Neuronal stem cell (in vitro differentiated cells): ENCODE measurements at regions not wholly inside any gene's neighbourhood (a gene's known extent, or its start where the extent isn't known, plus 50 kb on each side); places are given as distances from the start of the nearest gene placed in this dataset.

ENCODE experiments used
- DNase-seq: peaks from one replicate; pipeline ENCODE4 v3.0.0-alpha.2; 2013; ENCODE audit warnings: low spot score
- H2AFZ ChIP-seq: one replicate; pipeline ENCODE4 v1.6.1; 2013; ENCODE audit warnings: mild to moderate bottlenecking, low read length, inconsistent platforms
- H2AK5ac ChIP-seq: 2 replicates; pipeline ENCODE4 v1.6.1; 2013; ENCODE audit warnings: low read depth, mild to moderate bottlenecking, inconsistent platforms, low read length, moderate library complexity, mixed read lengths
- H2BK120ac ChIP-seq: 2 replicates; pipeline ENCODE4 v1.6.1; 2013; ENCODE audit warnings: low read depth, mild to moderate bottlenecking, inconsistent platforms, low read length, moderate library complexity, mixed read lengths
- H2BK12ac ChIP-seq: one replicate; pipeline ENCODE4 v1.6.1; 2013; ENCODE audit warnings: low read length, inconsistent platforms
- H2BK15ac ChIP-seq: 2 replicates; pipeline ENCODE4 v1.6.1; 2013; ENCODE audit warnings: mild to moderate bottlenecking, low read length, inconsistent platforms, mixed read lengths
- H2BK5ac ChIP-seq: one replicate; pipeline ENCODE4 v1.6.1; 2013; ENCODE audit warnings: inconsistent platforms, mild to moderate bottlenecking, low read length, moderate library complexity
- H3K14ac ChIP-seq: one replicate; pipeline ENCODE4 v1.6.1; 2013; ENCODE audit warnings: low read length, inconsistent platforms
- H3K18ac ChIP-seq: 2 replicates; pipeline ENCODE4 v1.6.1; 2013; ENCODE audit warnings: low read length, inconsistent platforms
- H3K23ac ChIP-seq: 2 replicates; pipeline ENCODE4 v1.6.1; 2013; ENCODE audit warnings: low read depth, mild to moderate bottlenecking, mixed read lengths, low read length, inconsistent platforms; ENCODE audit not compliant: poor library complexity
- H3K27ac ChIP-seq: replicated peaks from 3 replicates; pipeline ENCODE4 v1.5.1; 2013; ENCODE audit warnings: low read length, inconsistent platforms
- H3K27me3 ChIP-seq, 3 experiments: 2 replicates each; pipeline ENCODE4 v1.6.1; 2013; ENCODE audit warnings: low read length in 3 of 3, mild to moderate bottlenecking in 2 of 3, inconsistent platforms in 1 of 3, low read depth in 1 of 3, mixed read lengths in 1 of 3, moderate library complexity in 1 of 3; ENCODE audit not compliant: control insufficient read depth in 3 of 3, insufficient read depth in 3 of 3
- H3K36me3 ChIP-seq, 2 donors: replicated peaks in 1 of 2; 2 replicates each; pipeline ENCODE4 v1.6.1; 2013; ENCODE audit warnings: low read length in 2 of 2; ENCODE audit not compliant: control insufficient read depth in 2 of 2, insufficient read depth in 2 of 2
- H3K4ac ChIP-seq: 2 replicates; pipeline ENCODE4 v1.6.1; 2013; ENCODE audit warnings: inconsistent platforms, mild to moderate bottlenecking, low read length, moderate library complexity
- H3K4me1 ChIP-seq, 2 donors: 1 replicate in 1 of 2; 2 replicates in 1 of 2; pipeline ENCODE4 v1.6.1; 2013; ENCODE audit warnings: low read length in 2 of 2, low read depth in 1 of 2; ENCODE audit not compliant: control insufficient read depth in 2 of 2, insufficient read depth in 1 of 2
- H3K4me2 ChIP-seq: one replicate; pipeline ENCODE4 v1.6.1; 2013; ENCODE audit warnings: mild to moderate bottlenecking, low read length, inconsistent platforms; ENCODE audit not compliant: insufficient read depth, poor library complexity, severe bottlenecking
- H3K4me3 ChIP-seq, 2 donors: 2 replicates each; pipeline ENCODE4 v1.5.1; 2013; ENCODE audit warnings: low read length in 2 of 2, mild to moderate bottlenecking in 2 of 2, inconsistent platforms in 1 of 2, moderate library complexity in 1 of 2
- H3K79me1 ChIP-seq: one replicate; pipeline ENCODE4 v1.6.1; 2013; ENCODE audit warnings: low read depth, mild to moderate bottlenecking, inconsistent platforms, low read length, moderate library complexity
- H3K9ac ChIP-seq: one replicate; pipeline ENCODE4 v1.6.1; 2013; ENCODE audit warnings: mild to moderate bottlenecking, low read depth, low read length, inconsistent platforms; ENCODE audit not compliant: poor library complexity
- H3K9me3 ChIP-seq, 2 donors: replicated peaks in 1 of 2; 2 replicates each; pipeline versions ENCODE3 to v1.6.1; 2013; ENCODE audit warnings: low read length in 2 of 2, mild to moderate bottlenecking in 2 of 2, inconsistent platforms in 1 of 2, low read depth in 1 of 2, mixed read lengths in 1 of 2, moderate library complexity in 1 of 2; ENCODE audit not compliant: control insufficient read depth in 2 of 2, insufficient read depth in 1 of 2
- H4K8ac ChIP-seq: one replicate; pipeline ENCODE4 v1.6.1; 2013; ENCODE audit warnings: low read depth, mild to moderate bottlenecking, inconsistent platforms, low read length, moderate library complexity
- H4K91ac ChIP-seq: one replicate; pipeline ENCODE4 v1.6.1; 2013; ENCODE audit warnings: low read length, low read depth, mild to moderate bottlenecking, inconsistent platforms; ENCODE audit not compliant: poor library complexity
- WGBS, 2 donors: extraction: QIAGEN DNeasy Blood & Tissue Kit; methylation state at CpG; one replicate each; pipeline ENCODE4 v1.1.7; 2013; ENCODE audit warnings: missing lambda C conversion rate in 2 of 2, mixed read lengths in 1 of 2; ENCODE audit not compliant: insufficient read length in 2 of 2, insufficient replicate concordance in 1 of 2; ENCODE audit errors: extremely low coverage in 2 of 2; 5-methylcytosine and 5-hydroxymethylcytosine counted together

- no peak overlapping the region for H3K4me2 ChIP-seq
Measured at GRCh38 chrX:98263135-98263534, 1379.4 kb downstream of the RPA4 start.

GRCh38 chrX:98289726-98290125, 1406.0 kb downstream of the RPA4 start:
- Histone ChIP-seq H3K18ac (no peak overlapping the region), H3K4me3 (no peak overlapping the region), H3K79me1 (no peaks in the 10 kb centered on the region), H3K4ac (no peak overlapping the region), H3K9me3 (no peaks in the 10 kb centered on the region), H2AFZ (no peak overlapping the region), H2BK5ac (no peak overlapping the region), H3K23ac (no peak overlapping the region), H3K36me3 (no peaks in the 10 kb centered on the region), H3K27me3 (no peaks in the 10 kb centered on the region), H2BK15ac (no peak overlapping the region), H3K9ac (no peak overlapping the region), H4K8ac (no peak overlapping the region), H3K27ac (no peak overlapping the region), H3K14ac (no peak overlapping the region), H3K4me1 (no peaks in the 10 kb centered on the region), H3K4me2 (no peak overlapping the region), H2AK5ac (no peak overlapping the region), H2BK120ac (no peak overlapping the region), H4K91ac (no peak overlapping the region), H2BK12ac (no peak overlapping the region)
- DNase-seq: no peak

More at GRCh38 chrX:98263135-98263534, 1379.4 kb downstream of the RPA4 start:
- Histone ChIP-seq H4K91ac (no peak overlapping the region), H3K27ac (no peak overlapping the region), H2BK5ac (no peak overlapping the region), H2AFZ (no peak overlapping the region), H2BK120ac (no peak overlapping the region), H4K8ac (no peak overlapping the region), H3K4ac (no peak overlapping the region), H3K36me3 (no peaks in the 10 kb centered on the region), H3K9ac (no peak overlapping the region), H3K4me1 (no peaks in the 10 kb centered on the region), H3K4me3 (no peak overlapping the region), H3K14ac (no peak overlapping the region), H2BK12ac (no peak overlapping the region), H3K79me1 (no peaks in the 10 kb centered on the region), H3K23ac (no peak overlapping the region), H3K18ac (no peak overlapping the region), H2AK5ac (no peak overlapping the region), H3K27me3 (no peaks in the 10 kb centered on the region), H2BK15ac (no peak overlapping the region), H3K9me3 (no peaks in the 10 kb centered on the region)
- no peak for DNase-seq

GRCh38 chrX:98294310-98294709, 1410.6 kb downstream of the RPA4 start:
- Histone ChIP-seq H3K4ac (no peak overlapping the region), H3K18ac (no peak overlapping the region), H3K9ac (no peak overlapping the region), H3K14ac (no peak overlapping the region), H4K8ac (no peak overlapping the region), H3K9me3 (no peaks in the 10 kb centered on the region), H3K79me1 (no peaks in the 10 kb centered on the region), H3K4me1 (no peaks in the 10 kb centered on the region), H3K4me3 (no peak overlapping the region), H4K91ac (no peak overlapping the region), H3K23ac (no peak overlapping the region), H2BK15ac (no peak overlapping the region), H3K36me3 (no peaks in the 10 kb centered on the region), H2BK5ac (no peak overlapping the region), H3K27ac (no peak overlapping the region), H2BK12ac (no peak overlapping the region), H2BK120ac (no peak overlapping the region), H3K27me3 (no peaks in the 10 kb centered on the region), H2AK5ac (no peak overlapping the region), H3K4me2 (no peak overlapping the region), H2AFZ (no peak overlapping the region)
- no peak for DNase-seq

- H3K27me3 ChIP-seq: no peaks in the 10 kb centered on the region
- H3K27ac ChIP-seq: no peak overlapping the region
- no peak overlapping the region for H3K9ac ChIP-seq
- H2BK12ac ChIP-seq: no peak overlapping the region
- H4K8ac ChIP-seq: no peak overlapping the region
- no peak overlapping the region for H3K23ac ChIP-seq
- no peak overlapping the region for H2AK5ac ChIP-seq
- no peak overlapping the region for H4K91ac ChIP-seq
- WGBS, 2 donors: no CpG with 5 or more reads among the region's 2 CpGs
- no peak for DNase-seq
- no peak overlapping the region for H2BK15ac ChIP-seq
- H3K14ac ChIP-seq: no peak overlapping the region
- H3K36me3 ChIP-seq: no peaks in the 10 kb centered on the region
- no peak overlapping the region for H3K4ac ChIP-seq
- no peaks in the 10 kb centered on the region for H3K79me1 ChIP-seq
- no peak overlapping the region for H2BK5ac ChIP-seq
- H2AFZ ChIP-seq: no peak overlapping the region
- H2BK120ac ChIP-seq: no peak overlapping the region
- no peak overlapping the region for H3K18ac ChIP-seq
- no peak overlapping the region for H3K4me2 ChIP-seq
- H3K9me3 ChIP-seq: no peaks in the 10 kb centered on the region
- H3K4me1 ChIP-seq: no peaks in the 10 kb centered on the region
- no peak overlapping the region for H3K4me3 ChIP-seq
Measured at GRCh38 chrX:98296129-98296528, 1412.4 kb downstream of the RPA4 start.
